Thyroid gland (tissue), 4 donors: ENCODE measurements at regions not wholly inside any gene's neighbourhood (a gene's known extent, or its start where the extent isn't known, plus 50 kb on each side); places are given as distances from the start of the nearest gene placed in this dataset.

ENCODE experiments used
- DNase-seq, 2 donors: peaks; one replicate each; pipeline ENCODE4 v3.0.0-alpha.2; 2019
- H3K27ac ChIP-seq, 3 donors: fragments of 200-600 bp; sonication (generic); 1 replicate in 2 of 3; 2 replicates in 1 of 3; pipeline ENCODE4 v1.5.1; 2016 to 2019; ENCODE audit warnings: mild to moderate bottlenecking in 1 of 3, moderate library complexity in 1 of 3
- H3K27me3 ChIP-seq: fragments of 200-600 bp; sonication (generic); one replicate; pipeline ENCODE4 v1.5.1; 2019
- H3K36me3 ChIP-seq, 2 donors: fragments of 200-600 bp; sonication (generic); one replicate each; pipeline ENCODE4 v1.5.1; 2016 to 2019
- H3K4me1 ChIP-seq, 2 donors: fragments of 200-600 bp; sonication (generic); one replicate each; pipeline ENCODE4 v1.5.1; 2017 to 2019
- H3K4me3 ChIP-seq, 3 donors: fragments of 200-600 bp; sonication (generic); replicated peaks in 1 of 3; 1 replicate in 2 of 3; 2 replicates in 1 of 3; pipeline ENCODE4 v1.5.1; 2016; ENCODE audit warnings: mild to moderate bottlenecking in 1 of 3
- H3K9me3 ChIP-seq: fragments of 200-600 bp; sonication (generic); one replicate; pipeline ENCODE4 v1.5.1; 2017
- POLR2A ChIP-seq, 2 donors: fragments of 450-650 bp; IDR thresholded peaks; one replicate each; pipeline ENCODE4 v1.6.1; 2017; ENCODE audit warnings: antibody characterized with exemption in 2 of 2, mild to moderate bottlenecking in 2 of 2, moderate library complexity in 1 of 2
- WGBS, 2 donors: methylation state at CpG; one replicate each; pipeline ENCODE4 v1.1.5; 2017; 5-methylcytosine and 5-hydroxymethylcytosine counted together
- intact Hi-C: fragments of 100-400 bp; cut with DNase I; formaldehyde crosslinking; loops from one replicate; pipeline ENCODE4 v1.15.1; 2023
- TF ChIP-seq, protein P1 (sequence below), 6 experiments: fragments of 200-600 bp in 3 of 6; fragments of 450-650 bp in 3 of 6; sonication (generic) in 3 of 6; IDR thresholded peaks; one replicate each; pipeline ENCODE4 v1.5.1; 2016 to 2019; ENCODE audit warnings: antibody characterized with exemption in 6 of 6, mild to moderate bottlenecking in 2 of 6, inconsistent platforms in 1 of 6, moderate library complexity in 1 of 6

DNA sequence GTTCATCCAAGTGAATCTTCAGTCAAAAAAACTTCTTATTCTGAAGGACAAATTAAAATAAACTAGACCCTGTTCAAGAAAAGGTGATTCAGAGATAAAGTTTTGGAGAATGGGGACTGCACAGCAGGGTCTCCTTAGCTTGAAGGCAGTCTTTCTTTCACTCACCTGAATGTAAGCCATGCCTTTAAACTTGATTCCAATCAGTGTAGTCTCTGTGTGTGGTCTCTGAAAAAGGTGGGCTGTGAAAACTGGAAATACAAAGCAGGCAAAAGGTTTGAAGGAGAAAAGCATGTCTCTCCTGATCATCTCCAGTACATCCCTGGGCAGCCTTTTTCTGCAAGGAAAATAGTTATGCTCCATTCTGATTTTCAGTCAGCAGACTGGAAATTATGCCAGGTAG, 188.0 kb upstream of the SASH1 start:
- DNase-seq, result no peak
- no peak for TF ChIP-seq POLR2A (IDR thresholded peaks at IDR 0.05)
- TF ChIP-seq, protein P1, sequence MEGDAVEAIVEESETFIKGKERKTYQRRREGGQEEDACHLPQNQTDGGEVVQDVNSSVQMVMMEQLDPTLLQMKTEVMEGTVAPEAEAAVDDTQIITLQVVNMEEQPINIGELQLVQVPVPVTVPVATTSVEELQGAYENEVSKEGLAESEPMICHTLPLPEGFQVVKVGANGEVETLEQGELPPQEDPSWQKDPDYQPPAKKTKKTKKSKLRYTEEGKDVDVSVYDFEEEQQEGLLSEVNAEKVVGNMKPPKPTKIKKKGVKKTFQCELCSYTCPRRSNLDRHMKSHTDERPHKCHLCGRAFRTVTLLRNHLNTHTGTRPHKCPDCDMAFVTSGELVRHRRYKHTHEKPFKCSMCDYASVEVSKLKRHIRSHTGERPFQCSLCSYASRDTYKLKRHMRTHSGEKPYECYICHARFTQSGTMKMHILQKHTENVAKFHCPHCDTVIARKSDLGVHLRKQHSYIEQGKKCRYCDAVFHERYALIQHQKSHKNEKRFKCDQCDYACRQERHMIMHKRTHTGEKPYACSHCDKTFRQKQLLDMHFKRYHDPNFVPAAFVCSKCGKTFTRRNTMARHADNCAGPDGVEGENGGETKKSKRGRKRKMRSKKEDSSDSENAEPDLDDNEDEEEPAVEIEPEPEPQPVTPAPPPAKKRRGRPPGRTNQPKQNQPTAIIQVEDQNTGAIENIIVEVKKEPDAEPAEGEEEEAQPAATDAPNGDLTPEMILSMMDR (IDR thresholded peaks at IDR 0.05), result no peak
- no peaks in the 10 kb centered on the region for H3K27me3 ChIP-seq
- peaks cover 0 to 13% of the 10 kb centered on the region in 2 donors for H3K4me1 ChIP-seq
- no peaks in the 10 kb centered on the region for H3K9me3 ChIP-seq
- intact Hi-C loops, result no loop called here
- H3K36me3 ChIP-seq, result no peaks in the 10 kb centered on the region
- H3K27ac ChIP-seq, result no peak overlapping the region
- H3K4me3 ChIP-seq, result no peak overlapping the region

DNA sequence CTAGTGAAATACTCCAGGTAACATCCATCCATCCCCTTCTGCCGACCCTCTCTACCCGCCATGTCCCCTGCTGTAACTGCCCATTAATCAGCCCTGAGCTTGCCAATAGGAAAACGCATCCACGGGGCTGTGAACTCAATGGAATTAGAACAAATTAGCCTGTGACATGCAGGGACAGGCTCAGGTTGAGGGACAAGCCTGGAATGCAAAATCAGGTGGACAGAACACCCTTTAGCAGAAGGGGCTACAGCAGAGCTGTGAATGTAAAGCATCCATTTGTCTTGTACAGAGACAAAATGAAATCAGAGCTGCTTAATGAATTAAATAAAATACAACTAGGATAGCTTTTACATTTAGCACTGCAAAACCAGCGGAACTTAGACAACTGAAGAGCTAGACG, 187.3 kb upstream of the SASH1 start:
- H3K27me3 ChIP-seq, result no peaks in the 10 kb centered on the region
- H3K36me3 ChIP-seq, result no peaks in the 10 kb centered on the region
- 83 to 91% methylated on average over 6 of the region's 6 CpGs for WGBS, 2 donors
- H3K4me3 ChIP-seq, result no peak overlapping the region
- TF ChIP-seq, protein P1 (IDR thresholded peaks at IDR 0.05), result no peak
- no peak for TF ChIP-seq POLR2A (IDR thresholded peaks at IDR 0.05)
- DNase-seq, result no peak
- no peaks in the 10 kb centered on the region for H3K9me3 ChIP-seq
- peaks cover 0 to 13% of the 10 kb centered on the region in 2 donors for H3K4me1 ChIP-seq
- intact Hi-C loops, result no loop called here
- no peak overlapping the region for H3K27ac ChIP-seq

DNA sequence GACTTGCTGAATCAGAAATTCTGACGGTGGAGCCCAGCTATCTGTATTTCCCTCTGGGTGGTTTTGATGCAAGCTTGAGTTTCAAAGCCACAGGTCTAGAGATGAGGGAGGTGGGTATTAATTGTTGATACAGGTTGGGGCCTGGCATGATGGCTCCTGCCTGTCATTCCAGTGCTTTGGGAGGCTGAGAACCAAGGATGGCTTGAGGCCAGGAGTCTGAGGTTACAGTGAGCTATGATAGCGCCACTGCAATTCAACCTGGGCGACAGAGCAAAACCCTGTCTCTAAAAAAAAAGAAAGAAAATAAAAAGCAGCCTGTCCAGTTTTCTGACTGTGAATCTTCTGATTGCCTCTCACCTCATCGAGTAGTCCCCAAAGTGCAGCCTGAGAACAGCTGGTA, 184.8 kb upstream of the SASH1 start:
- no peaks in the 10 kb centered on the region for H3K27me3 ChIP-seq
- DNase-seq, result peak; percentile 47 to 63
- no peak overlapping the region for H3K27ac ChIP-seq
- no peak for TF ChIP-seq POLR2A (IDR thresholded peaks at IDR 0.05)
- TF ChIP-seq, protein P1 (IDR thresholded peaks at IDR 0.05), result no peak
- H3K4me1 ChIP-seq, result peaks cover 0 to 13% of the 10 kb centered on the region in 2 donors
- no peaks in the 10 kb centered on the region for H3K36me3 ChIP-seq
- no peaks in the 10 kb centered on the region for H3K9me3 ChIP-seq
- WGBS, 2 donors, result 46 to 61% methylated on average over 4 of the region's 4 CpGs
- H3K4me3 ChIP-seq, result no peak overlapping the region
- intact Hi-C loops, result no loop called here

DNA sequence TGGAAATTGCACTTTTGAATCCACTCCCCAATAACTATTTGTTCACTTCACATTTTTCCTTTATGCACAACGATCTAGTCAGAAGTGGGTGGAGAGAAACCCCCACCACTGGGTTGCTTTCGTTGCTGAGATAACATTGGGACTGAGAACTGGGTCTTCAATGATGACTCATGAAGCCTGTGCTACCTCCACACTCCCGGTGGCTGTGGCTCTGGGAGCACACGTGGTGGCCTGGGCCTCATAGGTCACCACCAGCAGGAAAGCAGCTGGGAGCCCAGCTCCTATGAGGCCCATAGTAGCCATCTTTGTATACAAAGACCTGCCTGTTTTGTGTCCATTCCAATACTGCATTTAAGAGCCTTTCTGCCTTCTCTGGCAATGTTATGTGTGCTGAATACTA, 178.0 kb upstream of the SASH1 start:
- H3K4me1 ChIP-seq, result no peaks in the 10 kb centered on the region
- TF ChIP-seq POLR2A (IDR thresholded peaks at IDR 0.05), result no peak
- TF ChIP-seq, protein P1 (IDR thresholded peaks at IDR 0.05), result no peak

DNA sequence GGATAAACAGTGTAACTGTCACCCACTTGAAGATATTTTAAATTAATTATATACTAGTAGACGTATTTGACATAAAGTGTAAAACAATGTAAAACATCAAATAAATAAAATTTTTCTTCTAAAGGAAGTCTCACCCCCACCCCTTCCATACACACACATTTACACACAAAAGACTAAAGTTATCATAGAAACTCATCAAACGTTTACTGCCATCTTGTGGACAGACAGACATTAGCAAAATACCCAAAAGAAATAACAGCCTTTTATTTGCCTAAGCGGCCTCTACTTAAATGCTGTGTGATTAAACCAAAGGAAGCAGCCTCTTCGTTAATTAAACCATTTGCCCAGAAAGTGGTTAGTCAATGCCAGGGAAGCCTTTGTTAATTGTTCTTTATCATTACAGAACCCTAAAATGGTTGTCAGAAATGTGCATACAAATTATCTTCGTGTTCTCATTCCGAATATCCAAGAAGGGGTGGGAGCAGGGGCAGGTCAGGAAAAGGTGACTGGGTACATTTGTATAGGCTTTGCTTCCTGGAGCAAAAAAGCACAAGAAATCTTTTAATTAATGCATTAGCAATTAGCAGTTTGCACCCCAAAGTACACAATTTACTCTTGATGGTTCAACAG, 176.2 kb upstream of the SASH1 start:
- intact Hi-C loops, result loop anchor here (5.0 kb wide), 1 partner anchor 659 kb away; the partner anchor contains the start of gene SAMD5
- Histone ChIP-seq H3K27me3 (no peaks in the 10 kb centered on the region), H3K36me3 (no peaks in the 10 kb centered on the region), H3K27ac (no peak overlapping the region), H3K4me3 (no peak overlapping the region), H3K9me3 (no peaks in the 10 kb centered on the region), H3K4me1 (no peaks in the 10 kb centered on the region)
- 36 to 40% methylated on average over 6 of the region's 6 CpGs for WGBS, 2 donors
- no peak for DNase-seq
- TF ChIP-seq POLR2A (IDR thresholded peaks at IDR 0.05), result no peak
- TF ChIP-seq, protein P1 (IDR thresholded peaks at IDR 0.05), result peak; percentile 43 to 86 (median 67)

More for the DNA sequence above, 178.0 kb upstream of the SASH1 start:
- H3K4me3 ChIP-seq, result no peak overlapping the region
- H3K27ac ChIP-seq, result no peak overlapping the region
- 69 to 73% methylated on average over 4 of the region's 4 CpGs for WGBS, 2 donors
- H3K9me3 ChIP-seq, result no peaks in the 10 kb centered on the region
- H3K27me3 ChIP-seq, result no peaks in the 10 kb centered on the region
- no peak for DNase-seq
- no peaks in the 10 kb centered on the region for H3K36me3 ChIP-seq
- intact Hi-C loops, result loop anchor here (5.0 kb wide), 1 partner anchor 657 kb away; the partner anchor contains the start of gene SAMD5
